Ramos (cell line): ENCODE measurements at regions not wholly inside any gene's neighbourhood (a gene's known extent, or its start where the extent isn't known, plus 50 kb on each side); places are given as distances from the start of the nearest gene placed in this dataset.
"Not testable (repeated sequence)": the region's sequence is repeated elsewhere in the genome, so short reads cannot be mapped to it uniquely, and the experiment has no call there.

ENCODE experiments used
- in situ Hi-C: fragments of 300-500 bp; cut with MboI; formaldehyde crosslinking; loops from one replicate; pipeline ENCODE4 v1.14.3; 2022; ENCODE audit warnings: low sequenced_read_pairs; ENCODE audit not compliant: unreplicated experiment

DNA sequence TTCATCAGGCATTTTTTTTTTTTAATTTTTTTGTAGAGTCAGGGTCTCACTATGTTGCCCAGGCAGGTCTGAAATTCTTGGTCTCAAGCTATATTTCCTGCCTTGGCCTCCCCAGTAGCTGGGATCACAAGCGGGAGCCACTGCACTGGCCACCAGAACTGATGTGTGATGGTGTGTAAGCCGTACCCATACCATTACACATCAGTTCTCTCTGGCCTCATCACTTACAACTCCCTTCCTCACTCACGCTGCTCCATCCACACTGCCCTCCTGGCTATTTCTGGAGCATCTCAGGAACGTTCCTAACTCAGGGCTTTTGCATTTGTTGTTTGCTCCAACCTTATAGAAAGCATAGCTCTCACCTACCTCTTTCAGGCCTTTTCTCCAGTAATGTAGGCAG, 834.5 kb upstream of the ID2 start:
- in situ Hi-C loops = no loop called here

DNA sequence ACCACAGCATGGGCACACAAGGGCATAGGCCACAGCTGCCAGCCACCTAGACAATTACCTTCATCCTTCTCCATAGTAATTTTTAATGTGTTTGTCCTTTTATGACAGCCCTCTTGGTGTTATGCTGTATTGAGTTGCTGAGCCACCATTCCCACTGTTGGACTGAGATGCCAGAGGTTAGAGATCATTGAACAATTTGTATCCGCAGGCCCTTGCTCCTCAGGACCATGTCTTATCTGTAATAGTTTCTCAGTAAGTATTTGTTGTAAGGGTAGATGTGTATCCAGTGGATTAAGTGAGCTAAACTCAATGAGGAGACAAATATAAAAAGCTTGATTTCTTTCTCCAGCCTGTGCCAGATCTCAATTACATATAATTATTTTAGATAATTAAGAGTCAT, 832.8 kb upstream of the ID2 start:
- in situ Hi-C loops = no loop called here

DNA sequence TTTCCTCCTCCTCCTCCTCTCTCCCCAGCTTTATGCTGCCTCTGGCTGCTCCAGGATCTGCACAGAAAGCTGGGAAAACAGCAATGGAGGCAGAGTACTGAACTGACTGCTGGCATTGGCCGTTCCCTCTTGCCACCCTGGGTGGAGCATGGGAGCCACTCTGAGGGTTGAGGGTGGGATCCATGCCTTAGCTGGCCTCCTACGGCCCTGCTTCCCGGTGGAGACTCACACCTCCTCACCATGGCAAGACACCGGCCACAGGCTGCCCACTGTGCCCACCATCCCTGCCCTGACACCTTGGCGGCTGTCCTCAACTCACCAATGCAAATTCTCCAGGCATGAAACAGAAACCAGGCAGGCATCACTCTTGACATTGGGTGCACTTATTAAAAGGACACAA, 832.3 kb upstream of the ID2 start:
- in situ Hi-C loops = no loop called here

DNA sequence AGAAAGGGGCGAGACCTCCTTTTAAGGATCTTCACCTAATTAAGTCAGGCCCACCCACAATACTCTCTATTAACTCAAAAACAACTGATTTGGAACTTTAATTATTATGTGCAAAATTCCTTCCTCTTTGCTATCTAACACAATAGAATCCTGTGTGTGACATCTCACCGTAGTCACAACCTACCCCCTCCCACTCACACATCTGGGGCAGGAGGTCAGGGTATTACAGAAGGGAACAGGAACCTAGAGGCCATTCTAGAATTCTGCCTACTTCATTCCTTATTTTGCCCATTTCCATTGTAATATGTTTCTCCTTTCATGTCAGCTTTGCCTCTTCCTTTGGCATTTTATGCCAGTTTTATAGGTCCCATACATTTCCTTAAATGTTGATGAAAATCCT, 829.3 kb upstream of the ID2 start:
- in situ Hi-C loops = no loop called here

DNA sequence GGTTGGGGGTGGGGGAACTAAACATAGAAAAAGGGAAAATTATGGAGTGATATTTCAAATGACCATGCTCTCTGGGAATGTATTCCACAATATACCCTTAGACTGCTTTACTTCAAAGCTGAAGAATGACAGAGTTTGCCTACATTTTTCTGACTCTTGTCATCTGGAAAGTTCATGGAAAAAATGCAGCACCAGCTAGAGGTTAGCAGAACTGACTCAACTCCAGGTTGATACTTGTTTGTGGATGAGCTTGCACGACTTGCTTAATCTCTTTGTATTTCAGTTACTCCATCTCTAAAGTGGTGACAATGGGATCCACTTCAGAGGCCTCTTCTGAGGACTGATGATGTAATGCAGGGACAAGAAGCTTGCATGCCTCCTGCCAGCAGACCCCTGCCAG, 824.0 kb upstream of the ID2 start:
- in situ Hi-C loops = no loop called here

DNA sequence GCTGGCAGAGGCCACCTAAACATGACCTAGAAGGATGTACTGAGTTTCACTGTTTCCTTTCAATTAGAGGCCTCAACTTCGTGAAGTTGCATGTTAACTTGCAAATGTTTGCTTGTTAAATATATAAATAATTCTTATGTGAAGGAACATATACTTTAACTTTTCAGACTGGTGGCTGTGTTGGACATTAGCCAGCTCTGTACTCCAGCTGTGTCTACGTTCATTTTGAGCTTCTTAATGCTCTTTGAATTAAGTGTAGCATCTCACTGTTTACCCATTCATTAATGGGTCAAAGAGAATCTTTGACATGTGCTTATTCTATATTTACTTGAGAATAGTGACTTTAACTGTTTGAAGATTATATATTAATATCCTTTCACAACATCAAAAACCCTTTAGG, 823.2 kb upstream of the ID2 start:
- in situ Hi-C loops = no loop called here

DNA sequence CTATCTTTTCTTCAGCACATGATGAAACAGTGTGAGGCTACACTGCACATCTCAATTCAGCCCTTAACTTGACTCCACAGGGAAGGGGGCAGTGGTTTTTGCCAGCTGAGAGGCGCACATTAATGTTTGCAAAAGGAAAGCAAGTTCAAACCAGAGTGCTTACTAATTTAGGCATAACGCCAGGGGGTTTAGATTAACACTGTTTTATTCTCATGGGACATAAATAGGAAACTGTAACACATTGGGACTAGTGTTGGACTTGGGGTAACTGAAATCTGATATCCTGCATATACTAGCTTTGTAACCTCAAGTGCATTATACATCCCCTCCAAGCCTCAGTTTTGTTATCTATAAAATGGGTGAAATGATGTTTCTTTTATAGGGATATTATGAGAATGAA, 821.2 kb upstream of the ID2 start:
- in situ Hi-C loops = no loop called here

DNA sequence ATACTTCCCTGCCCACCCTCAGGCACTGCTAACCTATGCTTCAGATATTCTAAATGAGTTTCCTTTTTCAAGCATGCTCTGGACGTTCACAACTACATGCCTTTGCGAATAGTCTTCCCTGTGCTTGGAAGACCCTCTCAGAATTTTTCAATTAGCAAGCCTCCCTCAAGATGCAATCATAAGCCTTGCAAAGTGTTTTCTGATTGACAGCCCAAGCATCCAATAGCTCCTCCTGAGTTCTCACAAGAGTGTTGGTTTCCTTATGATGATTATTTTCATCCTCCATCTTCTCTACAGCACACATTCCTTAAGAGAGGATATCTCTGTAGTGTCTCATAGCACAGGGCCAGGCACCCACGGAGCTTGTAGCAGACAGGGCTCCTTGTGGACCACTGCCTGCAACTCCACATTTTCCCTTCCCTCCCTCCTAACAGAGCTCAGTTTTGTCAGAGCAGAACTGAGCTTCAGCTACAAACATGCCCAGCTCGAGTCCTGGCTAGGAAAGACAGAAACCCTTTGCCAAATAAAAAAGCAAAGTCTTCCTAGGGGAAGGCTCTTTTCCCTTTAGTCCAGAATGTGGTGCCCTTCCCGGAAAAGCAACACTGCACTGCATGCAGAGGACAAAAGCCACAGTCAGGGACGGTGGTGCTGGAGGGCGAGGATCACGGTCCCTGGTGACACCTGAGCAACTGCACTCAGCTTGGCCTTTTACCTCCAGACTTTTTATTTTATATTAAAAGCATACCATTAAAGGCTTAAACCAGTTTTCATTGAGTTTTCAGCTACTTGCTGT, 819.8 kb upstream of the ID2 start:
- in situ Hi-C loops = no loop called here

DNA sequence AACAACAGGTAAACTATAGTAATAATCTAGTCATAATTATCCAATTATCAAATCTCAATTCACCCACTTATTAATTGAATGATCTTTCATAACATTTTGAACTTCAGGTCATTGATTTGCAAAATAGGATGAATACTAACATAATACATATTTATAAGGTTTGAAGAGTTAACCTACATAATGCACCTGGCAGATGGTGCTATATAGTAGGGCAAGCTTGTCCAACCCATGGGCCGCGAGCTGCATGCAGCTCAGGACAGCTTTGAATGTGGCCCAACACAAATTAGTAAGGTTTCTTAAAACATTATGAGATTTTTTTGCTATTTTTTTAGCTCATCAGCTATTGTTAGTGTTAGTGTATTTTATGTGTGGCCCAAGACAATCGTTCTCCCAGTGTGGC, 815.8 kb upstream of the ID2 start:
- in situ Hi-C loops = no loop called here

DNA sequence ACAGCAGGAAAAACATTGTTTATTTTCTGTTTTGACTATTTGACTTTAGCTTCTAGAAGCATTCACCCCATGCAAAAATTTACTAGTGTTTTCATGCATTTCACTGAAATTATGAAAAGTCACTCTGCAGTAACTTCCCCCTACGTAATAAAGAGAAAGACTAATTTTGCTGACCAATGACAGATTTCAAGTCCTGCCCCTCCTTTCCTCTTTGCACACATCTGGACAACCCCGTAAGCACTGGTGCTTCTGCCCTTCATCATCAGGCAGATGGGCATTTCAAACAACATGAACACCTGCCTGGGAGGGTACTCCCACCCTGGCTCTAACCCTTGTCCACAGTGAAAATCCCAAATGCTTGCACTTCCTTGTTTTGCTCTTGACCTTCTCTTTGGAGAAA, 815.0 kb upstream of the ID2 start:
- in situ Hi-C loops = no loop called here

DNA sequence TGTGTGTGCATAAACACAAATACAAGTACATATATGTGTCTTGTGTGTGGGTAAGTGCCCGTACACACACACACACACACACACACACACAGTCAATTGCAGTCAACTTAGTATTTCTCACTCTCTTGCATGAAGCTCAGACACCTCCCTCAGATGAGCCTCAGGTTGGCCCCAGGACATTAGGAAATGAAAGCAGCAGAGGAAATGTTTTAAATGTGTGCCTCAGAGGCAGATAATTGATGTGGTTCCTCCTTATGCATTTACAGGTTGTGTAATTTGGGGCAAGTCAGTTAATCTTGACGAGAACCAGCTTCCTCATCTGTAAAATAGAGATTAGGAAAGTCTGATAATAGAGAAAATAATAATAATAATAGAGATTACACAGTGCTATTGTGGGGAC, 814.0 kb upstream of the ID2 start:
- in situ Hi-C loops = no loop called here

DNA sequence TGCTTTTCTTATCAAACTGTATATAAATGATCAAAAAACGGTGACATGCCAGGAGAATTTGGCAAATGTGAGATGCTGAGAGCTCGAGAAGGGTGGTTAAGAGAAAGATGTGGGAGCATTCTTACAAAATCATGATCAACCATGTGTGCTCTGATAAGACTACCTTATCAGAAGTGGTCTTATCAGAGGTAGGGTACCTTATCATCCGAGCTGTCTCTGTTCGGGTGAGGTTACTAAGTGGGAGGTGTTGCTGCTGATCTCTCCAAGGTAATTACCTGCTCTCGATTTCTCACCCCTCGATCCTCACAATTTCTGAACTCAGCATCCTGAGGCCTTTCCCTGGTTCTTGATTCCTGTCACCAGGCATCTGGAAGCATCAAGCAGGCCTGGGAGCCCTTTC, 813.0 kb upstream of the ID2 start:
- in situ Hi-C loops = no loop called here

DNA sequence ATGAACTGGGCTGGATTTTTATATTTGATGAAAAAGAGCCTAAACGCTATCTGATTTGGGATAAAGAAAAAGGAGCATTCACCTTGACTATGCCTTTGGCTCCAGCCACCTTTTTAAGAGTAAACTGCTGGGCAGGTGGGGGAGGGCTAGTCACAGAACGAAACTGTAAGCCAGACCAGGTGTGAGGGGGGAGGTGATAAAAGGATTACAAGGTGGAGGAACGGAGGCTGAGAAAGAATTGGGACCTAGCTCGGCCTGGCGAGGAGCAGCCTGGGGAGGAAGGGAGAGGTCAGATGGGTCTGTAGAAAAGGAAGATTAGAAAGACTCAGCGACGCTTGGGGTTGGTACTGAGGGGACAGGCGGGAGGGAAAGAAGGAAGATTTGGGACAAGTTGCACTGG, 805.4 kb upstream of the ID2 start:
- in situ Hi-C loops = not testable (repeated sequence)

DNA sequence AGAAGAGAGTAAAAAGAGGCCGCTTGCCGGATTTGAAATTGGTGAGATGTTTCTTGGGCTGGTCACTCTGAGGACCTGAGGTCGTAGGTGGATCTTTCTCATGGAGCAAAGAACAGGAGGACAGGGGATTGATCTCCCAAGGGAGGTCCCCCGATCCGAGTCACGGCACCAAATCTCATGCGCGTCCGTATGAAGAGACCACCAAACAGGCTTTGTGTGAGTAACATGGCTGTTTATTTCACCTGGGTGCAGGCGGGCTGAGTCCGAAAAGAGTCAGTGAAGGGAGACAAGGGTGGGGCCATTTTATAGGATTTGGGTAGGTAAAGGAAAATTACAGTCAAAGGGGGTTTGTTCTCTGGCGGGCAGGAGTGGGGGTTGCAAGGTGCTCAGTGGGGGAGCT, 803.6 kb upstream of the ID2 start:
- in situ Hi-C loops = not testable (repeated sequence)

DNA sequence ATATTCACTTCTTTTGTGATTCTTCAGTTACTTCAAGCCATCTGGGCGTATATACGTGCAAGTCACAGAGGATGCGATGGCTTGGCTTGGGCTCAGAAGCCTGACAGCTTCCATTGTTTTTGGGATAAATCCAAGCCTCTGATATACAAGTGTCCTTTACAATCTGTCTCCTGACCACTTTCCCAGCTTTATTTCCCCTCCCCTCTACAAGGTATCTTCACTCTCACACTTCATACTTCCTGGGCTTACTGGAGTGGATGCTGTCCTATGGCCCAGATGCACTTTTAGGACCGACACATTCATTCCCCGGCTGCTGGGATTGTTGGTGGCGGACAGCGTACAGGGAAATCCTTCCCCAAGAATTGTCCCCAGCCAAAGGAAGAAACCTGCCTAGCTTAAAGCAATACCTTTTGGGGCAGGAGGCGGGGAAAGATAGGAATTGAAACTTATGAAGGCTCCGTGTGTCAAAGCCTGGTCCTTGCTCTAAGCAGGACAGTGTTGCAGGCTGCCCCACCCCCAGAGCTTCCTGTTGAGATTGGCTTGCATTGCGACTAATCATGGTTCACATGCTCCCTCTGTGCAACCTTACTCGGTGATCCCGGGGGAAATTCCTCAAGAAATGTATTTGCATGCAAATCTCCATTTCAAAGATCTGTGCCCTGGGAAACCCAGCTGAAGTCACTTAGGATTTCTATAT, 802.9 kb upstream of the ID2 start:
- in situ Hi-C loops = no loop called here

DNA sequence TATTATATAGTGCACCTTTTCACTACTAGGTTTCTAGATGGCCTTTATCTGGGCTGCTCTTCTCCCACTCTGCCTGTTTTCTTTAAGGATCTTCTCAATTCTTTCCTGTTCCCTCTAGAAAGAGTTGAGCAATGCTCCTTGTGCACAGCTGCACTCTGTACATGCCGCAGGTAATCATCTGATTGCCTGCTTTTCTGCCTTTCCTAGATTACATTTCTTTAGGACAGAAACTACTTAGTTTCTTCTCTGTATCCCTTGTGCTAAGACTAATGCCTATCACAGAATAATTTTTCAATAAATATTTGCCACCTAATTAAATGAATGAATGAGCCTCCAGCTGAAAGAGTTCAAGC, 802.4 kb upstream of the ID2 start:
- in situ Hi-C loops = no loop called here

DNA sequence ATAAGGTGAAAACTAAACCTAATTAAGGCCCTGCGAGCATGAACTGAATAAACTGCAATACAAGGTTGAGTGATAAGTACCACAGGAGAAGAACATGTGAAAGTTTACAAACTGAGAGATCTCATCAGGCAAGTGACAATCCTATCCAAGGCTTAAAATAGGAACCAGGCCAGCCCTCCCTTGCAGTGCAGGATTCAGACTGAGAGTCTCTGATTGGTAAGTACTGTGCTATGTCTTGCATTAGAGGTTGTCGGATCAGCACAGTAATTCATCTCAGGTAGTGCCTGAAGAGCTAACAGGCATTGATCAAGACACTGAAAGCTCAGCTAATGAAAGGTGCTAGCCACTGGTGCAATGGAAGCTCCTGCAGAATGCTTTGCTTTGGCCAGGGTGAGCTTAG, 801.7 kb upstream of the ID2 start:
- in situ Hi-C loops = no loop called here

DNA sequence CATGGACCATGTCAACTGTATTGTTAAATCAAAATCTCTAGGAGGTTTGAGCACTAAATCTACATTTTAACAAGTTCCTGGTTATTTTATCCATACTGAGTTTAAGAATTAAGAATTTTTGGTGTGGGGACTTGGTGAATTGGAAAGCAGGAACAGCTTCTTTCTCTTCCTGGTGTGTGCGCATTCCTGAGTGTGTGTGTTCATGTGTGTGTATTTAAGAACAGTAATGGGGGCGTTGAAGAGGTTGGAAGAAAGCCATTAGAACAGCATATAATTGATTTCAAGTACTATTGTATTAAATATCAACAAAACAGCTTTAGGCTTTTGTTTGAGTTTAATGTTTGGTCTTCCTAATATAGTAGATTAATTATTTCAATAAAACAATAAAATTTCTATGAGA, 801.3 kb upstream of the ID2 start:
- in situ Hi-C loops = no loop called here

DNA sequence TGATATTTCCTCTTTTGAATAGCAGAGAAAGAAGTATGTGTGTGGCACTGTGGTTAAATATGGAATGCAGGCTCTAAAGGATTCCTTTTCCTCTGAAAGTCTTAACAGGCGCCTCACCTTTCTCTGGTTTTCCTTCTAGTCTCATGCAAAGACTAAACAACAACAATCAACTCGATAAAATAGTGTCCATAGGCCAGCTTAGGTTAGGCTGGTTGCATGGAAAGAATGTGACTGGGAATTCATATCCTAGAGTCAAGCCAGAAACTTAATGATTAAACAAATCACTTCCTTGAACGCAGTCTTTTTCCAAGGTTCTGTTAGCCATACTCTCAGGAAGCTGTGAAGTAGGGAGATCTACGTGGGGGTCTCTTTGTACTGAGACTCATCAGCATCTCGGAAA, 800.8 kb upstream of the ID2 start:
- in situ Hi-C loops = no loop called here

DNA sequence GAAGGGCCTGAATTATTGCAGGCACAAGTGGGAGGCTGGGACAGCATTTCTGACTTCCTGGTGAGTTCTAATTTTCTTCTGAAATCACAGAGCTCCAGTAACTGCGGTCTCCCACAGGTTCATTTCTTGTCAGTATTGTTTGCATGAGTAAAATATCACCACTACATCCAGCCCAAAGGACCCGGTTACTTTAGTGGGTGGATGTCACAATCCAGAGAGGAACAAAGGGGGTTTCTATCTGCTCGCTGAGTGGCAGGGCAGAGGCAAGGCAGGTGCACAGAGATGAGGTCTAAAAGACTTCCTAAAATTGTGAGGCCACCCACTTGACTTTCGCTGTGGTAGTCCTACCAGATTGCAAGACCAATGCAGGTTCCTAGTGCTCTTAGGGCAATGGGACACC, 800.4 kb upstream of the ID2 start:
- in situ Hi-C loops = no loop called here

DNA sequence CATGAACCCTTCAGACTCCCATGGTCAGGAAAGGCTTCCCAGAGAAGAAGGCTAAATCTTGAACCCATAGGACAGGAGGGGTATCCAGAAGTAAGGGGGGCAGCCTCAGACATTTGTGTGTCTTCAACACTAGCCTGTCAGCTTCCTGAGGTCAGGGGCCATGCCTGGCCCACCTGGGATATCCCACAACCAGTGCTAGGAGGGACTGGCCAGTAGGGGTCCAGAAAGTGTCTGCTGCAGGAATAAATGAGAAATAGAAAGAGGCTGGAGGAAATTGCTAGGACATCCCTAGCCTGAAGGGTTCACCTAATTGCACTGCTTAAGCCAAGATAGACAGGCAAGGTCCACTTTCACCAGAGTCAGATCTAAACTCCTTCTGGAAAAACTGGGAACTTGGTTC, 799.6 kb upstream of the ID2 start:
- in situ Hi-C loops = no loop called here

DNA sequence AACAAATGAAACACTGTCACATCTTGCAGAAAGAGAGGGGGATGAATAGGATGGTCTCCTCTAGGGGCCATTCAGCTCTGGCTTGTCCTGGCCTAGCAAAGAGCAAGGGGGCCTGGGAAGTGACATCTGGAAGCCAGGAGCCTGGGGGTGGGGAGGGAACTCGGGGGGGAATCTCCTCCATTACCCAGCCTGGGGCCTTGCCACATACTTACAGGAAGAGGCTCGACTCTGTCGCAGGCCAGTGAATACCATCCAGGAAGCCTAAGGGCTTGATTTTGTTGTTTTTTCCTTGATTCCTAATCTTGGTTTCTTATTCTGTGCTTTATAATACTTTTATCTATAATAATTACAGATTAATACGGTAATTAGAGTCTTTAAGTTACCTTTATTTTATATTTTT, 797.5 kb upstream of the ID2 start:
- in situ Hi-C loops = no loop called here
